Fibroblast of pulmonary artery (primary cell): ENCODE measurements at regions not wholly inside any gene's neighbourhood (a gene's known extent, or its start where the extent isn't known, plus 50 kb on each side); places are given as distances from the start of the nearest gene placed in this dataset.

Experiments used
- DNase-seq: peaks from one replicate; pipeline ENCODE4 v3.0.0-alpha.2; 2010; ENCODE audit warnings: low read depth
- H3K4me3 ChIP-seq: replicated peaks from 2 replicates; pipeline ENCODE4 v1.5.1; 2011; ENCODE audit warnings: low read depth, mild to moderate bottlenecking, control low read depth, low read length, moderate library complexity
- TF ChIP-seq, protein P1 (sequence below): IDR thresholded peaks from 2 replicates; pipeline ENCODE4 v1.5.1; 2011; ENCODE audit warnings: mild to moderate bottlenecking, control low read depth, low read length, inconsistent platforms; ENCODE audit errors: missing control alignments

DNA sequence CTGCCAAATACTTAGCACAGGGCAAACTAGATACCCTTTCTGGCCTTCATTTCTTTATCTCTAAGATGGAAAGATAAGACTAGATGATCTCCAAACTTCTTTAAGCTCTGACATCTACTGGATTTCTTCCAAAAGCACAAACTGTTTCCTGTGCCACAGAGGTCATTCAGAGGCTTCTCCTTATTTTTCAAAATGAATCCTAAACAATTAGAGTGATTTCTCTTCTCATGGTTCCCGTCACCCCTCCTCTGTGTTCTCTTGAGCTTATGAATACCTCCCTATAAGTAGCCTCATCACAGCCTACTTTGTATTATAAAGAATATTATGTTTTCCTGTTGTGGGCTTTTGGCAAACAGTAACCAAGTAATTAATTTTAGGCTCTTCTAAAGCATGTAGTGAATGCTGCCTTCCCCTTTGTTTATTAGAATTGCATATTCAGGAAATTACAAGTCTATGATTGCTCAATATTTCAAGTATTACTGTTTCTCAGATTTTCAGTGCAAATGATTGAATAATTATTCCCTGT is 179.5 kb downstream of the REEP3 start:
- DNase-seq = peak; percentile 77
- H3K4me3 ChIP-seq = peak overlapping the region; percentile 5
- TF ChIP-seq, protein P1, sequence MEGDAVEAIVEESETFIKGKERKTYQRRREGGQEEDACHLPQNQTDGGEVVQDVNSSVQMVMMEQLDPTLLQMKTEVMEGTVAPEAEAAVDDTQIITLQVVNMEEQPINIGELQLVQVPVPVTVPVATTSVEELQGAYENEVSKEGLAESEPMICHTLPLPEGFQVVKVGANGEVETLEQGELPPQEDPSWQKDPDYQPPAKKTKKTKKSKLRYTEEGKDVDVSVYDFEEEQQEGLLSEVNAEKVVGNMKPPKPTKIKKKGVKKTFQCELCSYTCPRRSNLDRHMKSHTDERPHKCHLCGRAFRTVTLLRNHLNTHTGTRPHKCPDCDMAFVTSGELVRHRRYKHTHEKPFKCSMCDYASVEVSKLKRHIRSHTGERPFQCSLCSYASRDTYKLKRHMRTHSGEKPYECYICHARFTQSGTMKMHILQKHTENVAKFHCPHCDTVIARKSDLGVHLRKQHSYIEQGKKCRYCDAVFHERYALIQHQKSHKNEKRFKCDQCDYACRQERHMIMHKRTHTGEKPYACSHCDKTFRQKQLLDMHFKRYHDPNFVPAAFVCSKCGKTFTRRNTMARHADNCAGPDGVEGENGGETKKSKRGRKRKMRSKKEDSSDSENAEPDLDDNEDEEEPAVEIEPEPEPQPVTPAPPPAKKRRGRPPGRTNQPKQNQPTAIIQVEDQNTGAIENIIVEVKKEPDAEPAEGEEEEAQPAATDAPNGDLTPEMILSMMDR = no peak

DNA sequence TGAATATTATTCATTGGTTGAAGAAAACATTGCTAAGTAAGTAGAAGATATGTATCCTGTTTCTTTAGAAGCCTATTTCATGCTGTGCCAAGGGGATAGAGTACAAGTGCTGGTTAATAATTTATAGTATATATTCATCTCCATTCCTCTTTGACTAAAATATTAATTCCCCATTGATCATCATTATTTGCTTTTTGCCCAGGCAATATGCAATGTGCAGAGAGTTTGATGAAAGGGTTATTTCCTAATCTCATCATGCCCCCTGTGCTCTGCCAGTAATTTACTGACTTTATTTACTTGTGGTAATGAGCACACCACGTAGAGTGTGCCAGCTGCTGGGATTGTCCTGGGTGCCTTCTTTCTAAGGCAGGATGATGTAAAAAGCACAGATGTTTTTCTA is 180.9 kb downstream of the REEP3 start:
- H3K4me3 ChIP-seq = no peak overlapping the region
- TF ChIP-seq, protein P1 = no peak
- DNase-seq = no peak

DNA sequence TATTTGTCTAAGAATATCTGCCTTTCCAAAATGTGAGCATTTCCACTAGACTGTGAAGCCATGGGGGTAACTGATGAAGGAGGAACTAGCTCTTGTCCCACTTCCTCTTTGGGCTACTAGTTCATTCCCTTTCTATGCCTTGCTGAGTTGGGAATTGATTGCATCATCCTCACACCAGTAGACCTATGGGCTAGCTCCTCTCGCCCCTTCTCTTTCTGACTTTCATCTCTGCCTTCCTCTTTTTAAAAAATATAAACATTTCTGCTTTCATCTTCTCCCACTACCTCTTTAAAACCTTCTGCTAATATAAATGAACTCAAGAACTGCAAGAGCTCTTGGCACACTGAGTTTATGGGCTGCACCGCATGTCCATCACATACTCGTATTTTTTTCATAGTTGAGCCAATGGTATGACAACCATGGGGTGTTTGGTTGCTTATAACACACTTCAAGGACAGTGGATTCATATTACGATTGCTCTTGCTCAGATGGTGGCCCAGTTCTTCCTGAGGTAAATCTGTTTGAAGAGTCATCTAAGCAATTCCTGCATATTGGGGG is 182.0 kb downstream of the REEP3 start:
- H3K4me3 ChIP-seq = no peak overlapping the region
- DNase-seq = peak; percentile 38
- TF ChIP-seq, protein P1 = no peak

DNA sequence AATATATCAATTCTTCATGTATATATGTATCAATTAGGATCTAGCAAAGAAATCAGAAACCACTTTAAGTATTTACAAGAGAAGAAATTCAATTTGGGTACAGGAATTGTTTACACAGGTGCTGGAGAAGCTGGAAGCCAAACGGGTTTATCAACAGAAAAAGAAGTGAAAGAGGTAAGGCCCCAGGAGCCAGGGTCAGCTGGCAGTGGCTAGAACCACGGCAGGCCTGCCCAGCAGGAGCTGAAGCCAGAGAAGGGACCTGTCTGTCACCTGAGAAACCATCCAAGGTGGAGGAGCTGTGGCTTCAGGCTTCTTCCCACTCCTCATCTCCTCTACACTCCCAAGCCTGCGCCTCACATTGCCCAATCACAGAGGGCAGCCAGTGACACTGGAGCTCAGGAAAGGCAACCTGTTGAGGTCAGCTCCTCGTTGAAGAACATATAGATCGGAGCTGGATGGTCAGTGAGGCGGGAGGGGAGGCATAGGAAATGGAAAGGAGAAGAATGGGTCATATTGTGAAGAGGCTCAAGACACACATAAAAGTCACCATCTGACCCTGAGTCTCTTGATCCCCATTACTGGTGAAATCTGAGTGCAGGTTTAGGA is 182.6 kb downstream of the REEP3 start:
- no peak for DNase-seq
- TF ChIP-seq, protein P1 = no peak
- H3K4me3 ChIP-seq = no peak overlapping the region

DNA sequence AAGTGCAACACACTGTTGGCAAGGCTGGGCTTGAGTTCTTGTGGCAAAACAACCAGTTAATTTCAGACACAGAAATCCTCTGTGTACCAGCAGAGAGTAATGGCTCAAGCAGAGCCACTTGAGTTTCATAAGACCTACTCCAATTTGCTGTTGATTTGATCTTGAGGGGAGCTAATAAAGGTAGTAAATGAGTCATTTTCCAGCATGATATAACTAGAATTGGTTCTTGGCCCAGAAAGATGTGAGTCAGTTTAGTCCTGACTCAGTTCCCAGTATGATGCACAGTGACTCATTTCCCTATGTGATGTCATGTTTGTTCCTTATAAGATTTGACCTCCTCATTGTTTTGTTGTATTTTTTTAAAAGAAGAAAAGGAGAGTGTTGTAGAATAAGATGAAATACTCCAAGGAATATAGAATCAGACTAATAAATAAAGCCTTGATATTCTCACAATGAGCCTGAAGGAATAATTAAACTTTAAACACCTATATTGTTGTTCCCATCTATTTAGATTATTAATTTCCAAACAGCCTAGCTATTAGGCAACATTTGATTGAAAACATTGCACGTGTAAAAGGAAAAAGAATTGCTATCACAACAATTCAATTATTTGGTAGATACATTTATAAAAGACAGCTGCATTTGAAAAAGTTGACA is 186.2 kb downstream of the REEP3 start:
- H3K4me3 ChIP-seq = no peak overlapping the region
- peak; percentile 99 for DNase-seq
- TF ChIP-seq, protein P1 = no peak

DNA sequence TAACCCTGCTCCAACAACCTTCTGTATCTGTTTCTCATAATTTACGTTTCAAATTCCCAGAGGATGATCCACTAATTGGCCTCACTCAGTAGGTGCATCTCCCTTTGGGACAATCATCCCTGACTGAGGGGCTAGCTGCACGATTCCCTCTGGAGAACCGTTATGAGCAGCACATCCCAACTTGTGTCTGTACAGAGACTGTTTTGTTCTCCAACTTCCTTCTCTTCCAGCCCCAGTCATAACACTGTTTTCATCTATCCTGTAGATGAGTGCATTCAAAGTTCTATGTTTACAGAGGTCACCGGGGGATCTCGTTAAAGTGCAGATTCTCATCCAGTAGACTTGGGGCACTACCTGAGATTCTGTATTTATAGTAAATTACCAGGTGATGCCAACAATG is 187.2 kb downstream of the REEP3 start:
- no peak for DNase-seq
- TF ChIP-seq, protein P1 = no peak
- H3K4me3 ChIP-seq = no peak overlapping the region
